Neutrophil (primary cell): ENCODE measurements at regions not wholly inside any gene's neighbourhood (a gene's known extent, or its start where the extent isn't known, plus 50 kb on each side); places are given as distances from the start of the nearest gene placed in this dataset.

Experiments used
- H3K27ac ChIP-seq: fragments of 200-600 bp; sonication (generic); 2 replicates; pipeline ENCODE4 v1.5.1; 2016; ENCODE audit warnings: mild to moderate bottlenecking, moderate library complexity
- H3K27me3 ChIP-seq: fragments of 200-600 bp; sonication (generic); 2 replicates; pipeline ENCODE4 v1.6.0; 2016; ENCODE audit warnings: mild to moderate bottlenecking
- H3K36me3 ChIP-seq: fragments of 200-600 bp; sonication (generic); 2 replicates; pipeline ENCODE4 v1.5.1; 2017
- H3K4me1 ChIP-seq, 2 experiments: fragments of 200-600 bp in 1 of 2; sonication (generic) in 1 of 2; 1 replicate in 1 of 2; 2 replicates in 1 of 2; pipeline versions ENCODE4 v1.5.1 to v1.6.1; 2013 to 2016; ENCODE audit warnings: low read depth in 1 of 2, low read length in 1 of 2, mild to moderate bottlenecking in 1 of 2, moderate library complexity in 1 of 2; ENCODE audit not compliant: control insufficient read depth in 1 of 2, insufficient read depth in 1 of 2
- H3K4me3 ChIP-seq, 2 experiments: fragments of 200-600 bp in 1 of 2; sonication (generic) in 1 of 2; 1 replicate in 1 of 2; 2 replicates in 1 of 2; pipeline ENCODE4 v1.5.1; 2013 to 2016; ENCODE audit warnings: low read depth in 1 of 2, low read length in 1 of 2, mild to moderate bottlenecking in 1 of 2, moderate library complexity in 1 of 2
- H3K9me3 ChIP-seq: fragments of 200-600 bp; sonication (generic); 2 replicates; pipeline ENCODE4 v1.5.1; 2016
- TF ChIP-seq, protein P1 (sequence below): fragments of 200-600 bp; sonication (generic); IDR thresholded peaks from 2 replicates; pipeline ENCODE4 v1.5.1; 2016; ENCODE audit warnings: antibody characterized with exemption

DNA sequence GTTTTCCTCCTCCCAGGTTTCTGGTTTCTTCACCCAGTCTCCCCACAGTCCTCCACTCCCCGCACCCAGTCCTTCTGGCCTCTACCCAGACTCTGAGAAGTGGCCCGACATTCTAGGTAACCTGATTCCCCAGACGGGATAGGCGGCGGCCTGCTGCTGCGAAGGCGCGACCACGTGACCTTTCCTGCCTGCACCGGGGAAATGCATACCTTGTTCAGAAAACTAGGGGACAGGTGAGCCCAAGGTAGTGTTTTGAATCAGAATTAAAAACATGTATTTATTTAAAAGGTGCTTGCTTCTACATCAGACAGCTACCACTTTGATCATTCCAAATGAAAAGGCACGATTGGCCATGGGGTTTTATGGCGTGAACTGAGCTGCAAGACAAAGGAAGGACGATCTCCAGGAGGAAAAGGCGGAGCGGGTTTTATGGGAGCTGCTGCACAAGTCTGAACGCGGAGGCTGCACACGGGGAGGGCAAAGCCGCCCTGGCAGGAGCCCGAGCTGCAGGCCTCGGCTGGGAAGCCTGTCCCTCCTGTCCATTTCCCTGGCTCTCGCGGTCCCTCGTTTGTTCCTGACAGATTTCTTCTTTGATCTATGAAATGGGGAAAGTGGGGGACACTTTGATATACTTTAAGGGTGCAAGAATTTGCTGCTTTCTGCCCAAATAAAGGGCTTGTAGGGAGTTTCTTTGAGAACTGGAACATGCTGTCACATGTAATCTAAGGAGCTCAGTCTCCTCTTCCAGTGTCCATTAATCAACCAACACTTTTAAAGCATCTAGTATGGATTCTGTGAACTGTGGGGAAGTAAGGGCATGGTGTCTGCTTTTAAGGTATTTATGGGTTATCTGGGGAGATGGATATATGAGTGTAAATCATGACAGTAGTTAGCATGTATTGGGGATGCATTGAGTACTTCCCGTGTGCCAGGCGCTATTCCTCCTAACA, 150.9 kb downstream of the SPRY1 start:
- no peak overlapping the region for H3K4me3 ChIP-seq
- no peak overlapping the region for H3K27ac ChIP-seq
- H3K36me3 ChIP-seq: no peaks in the 10 kb centered on the region
- TF ChIP-seq, protein P1, sequence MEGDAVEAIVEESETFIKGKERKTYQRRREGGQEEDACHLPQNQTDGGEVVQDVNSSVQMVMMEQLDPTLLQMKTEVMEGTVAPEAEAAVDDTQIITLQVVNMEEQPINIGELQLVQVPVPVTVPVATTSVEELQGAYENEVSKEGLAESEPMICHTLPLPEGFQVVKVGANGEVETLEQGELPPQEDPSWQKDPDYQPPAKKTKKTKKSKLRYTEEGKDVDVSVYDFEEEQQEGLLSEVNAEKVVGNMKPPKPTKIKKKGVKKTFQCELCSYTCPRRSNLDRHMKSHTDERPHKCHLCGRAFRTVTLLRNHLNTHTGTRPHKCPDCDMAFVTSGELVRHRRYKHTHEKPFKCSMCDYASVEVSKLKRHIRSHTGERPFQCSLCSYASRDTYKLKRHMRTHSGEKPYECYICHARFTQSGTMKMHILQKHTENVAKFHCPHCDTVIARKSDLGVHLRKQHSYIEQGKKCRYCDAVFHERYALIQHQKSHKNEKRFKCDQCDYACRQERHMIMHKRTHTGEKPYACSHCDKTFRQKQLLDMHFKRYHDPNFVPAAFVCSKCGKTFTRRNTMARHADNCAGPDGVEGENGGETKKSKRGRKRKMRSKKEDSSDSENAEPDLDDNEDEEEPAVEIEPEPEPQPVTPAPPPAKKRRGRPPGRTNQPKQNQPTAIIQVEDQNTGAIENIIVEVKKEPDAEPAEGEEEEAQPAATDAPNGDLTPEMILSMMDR: no peak
- no peaks in the 10 kb centered on the region for H3K4me1 ChIP-seq
- no peaks in the 10 kb centered on the region for H3K27me3 ChIP-seq
- no peaks in the 10 kb centered on the region for H3K9me3 ChIP-seq

DNA sequence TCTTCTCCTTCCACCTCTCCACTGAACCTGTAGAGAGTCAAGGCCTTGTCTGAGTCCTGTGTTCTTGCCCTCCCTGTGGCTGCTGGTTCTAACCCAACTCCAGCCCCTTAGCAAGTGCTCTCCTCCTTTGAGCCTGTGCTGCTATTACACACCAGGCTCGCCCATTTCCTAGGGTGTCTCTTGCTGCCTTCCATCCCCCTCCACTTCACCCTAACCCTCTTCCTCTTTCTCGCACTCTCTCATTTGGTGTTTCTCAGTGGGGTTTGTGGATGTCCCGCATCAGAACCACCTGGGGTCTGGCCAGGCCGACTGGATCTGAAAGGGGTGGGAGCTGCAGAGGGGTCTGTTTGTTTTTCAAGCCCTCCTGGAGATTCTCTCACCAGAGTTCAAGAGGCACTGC, 156.7 kb downstream of the SPRY1 start:
- no peaks in the 10 kb centered on the region for H3K9me3 ChIP-seq
- TF ChIP-seq, protein P1: no peak
- no peak overlapping the region for H3K4me3 ChIP-seq
- no peaks in the 10 kb centered on the region for H3K36me3 ChIP-seq
- no peaks in the 10 kb centered on the region for H3K27me3 ChIP-seq
- H3K27ac ChIP-seq: no peak overlapping the region
- H3K4me1 ChIP-seq: peaks cover 9 to 16% of the 10 kb centered on the region in 2 experiments

DNA sequence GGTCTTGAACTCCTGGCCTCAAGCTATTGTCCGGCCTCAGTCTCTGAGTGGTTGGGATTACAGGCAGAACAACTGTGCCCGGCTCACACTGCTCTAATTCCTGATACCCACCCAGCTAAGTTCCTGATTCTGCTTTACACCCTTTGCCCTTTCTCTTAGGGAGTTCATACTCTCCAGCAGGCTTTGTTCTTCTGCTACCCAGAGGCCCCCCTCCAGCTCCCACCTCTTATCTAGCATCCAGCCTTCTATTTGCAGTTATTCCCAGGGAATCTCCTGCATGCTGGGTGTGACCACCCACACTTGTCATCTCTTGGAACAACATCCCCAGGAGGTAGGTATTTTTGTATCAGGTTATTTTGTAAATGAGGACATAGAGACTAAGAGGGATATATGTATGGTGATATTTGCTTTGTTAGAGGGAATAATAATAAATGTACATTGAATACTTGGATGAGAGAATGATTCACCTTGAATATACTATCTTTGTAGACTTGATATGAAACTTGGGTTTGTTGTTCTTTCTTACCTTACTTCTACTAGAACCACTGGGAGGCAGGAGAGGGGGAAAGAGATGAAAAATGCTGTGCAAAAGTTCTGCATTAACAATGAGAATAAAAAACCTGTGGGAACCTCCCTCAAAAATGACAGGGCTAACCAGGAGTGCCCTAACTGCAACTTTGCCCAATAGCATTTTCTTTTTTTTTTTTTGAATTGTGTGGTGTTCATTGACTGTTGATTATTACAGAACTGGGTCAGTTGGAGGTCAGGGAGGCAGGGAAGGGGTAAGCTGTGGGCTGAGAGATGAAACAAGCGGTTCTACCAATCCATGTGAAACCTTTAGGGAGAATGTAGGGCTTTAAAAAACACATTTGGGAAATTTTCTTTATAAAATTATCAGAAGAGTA, 157.4 kb downstream of the SPRY1 start:
- H3K27me3 ChIP-seq: no peaks in the 10 kb centered on the region
- no peaks in the 10 kb centered on the region for H3K36me3 ChIP-seq
- no peaks in the 10 kb centered on the region for H3K9me3 ChIP-seq
- TF ChIP-seq, protein P1: no peak
- peaks cover 9 to 16% of the 10 kb centered on the region in 2 experiments for H3K4me1 ChIP-seq
- no peak overlapping the region for H3K4me3 ChIP-seq
- no peak overlapping the region for H3K27ac ChIP-seq

DNA sequence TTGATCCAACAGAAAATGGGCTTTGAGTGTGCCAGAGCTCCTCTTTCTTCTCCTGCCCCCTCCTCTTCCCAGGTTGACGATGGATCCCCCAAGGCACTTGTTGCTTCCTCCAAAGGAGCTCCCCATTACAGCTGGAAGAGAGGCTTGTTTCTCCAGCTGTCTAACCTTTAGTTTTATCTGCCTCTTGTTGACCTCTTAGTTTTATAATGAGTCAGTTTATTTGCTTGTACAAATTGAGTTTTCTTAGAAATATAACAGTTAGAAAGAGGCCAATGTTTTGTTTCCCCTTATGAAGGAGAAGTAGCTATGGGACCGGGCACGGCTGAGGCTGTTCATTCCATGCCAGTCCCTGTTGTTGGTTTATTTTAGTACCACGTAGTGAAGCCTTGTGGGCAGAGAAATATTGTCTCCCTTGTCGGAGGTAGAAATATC, 158.2 kb downstream of the SPRY1 start:
- peaks cover 9 to 16% of the 10 kb centered on the region in 2 experiments for H3K4me1 ChIP-seq
- no peak overlapping the region for H3K4me3 ChIP-seq
- no peaks in the 10 kb centered on the region for H3K27me3 ChIP-seq
- no peaks in the 10 kb centered on the region for H3K36me3 ChIP-seq
- TF ChIP-seq, protein P1: no peak
- no peaks in the 10 kb centered on the region for H3K9me3 ChIP-seq
- no peak overlapping the region for H3K27ac ChIP-seq

DNA sequence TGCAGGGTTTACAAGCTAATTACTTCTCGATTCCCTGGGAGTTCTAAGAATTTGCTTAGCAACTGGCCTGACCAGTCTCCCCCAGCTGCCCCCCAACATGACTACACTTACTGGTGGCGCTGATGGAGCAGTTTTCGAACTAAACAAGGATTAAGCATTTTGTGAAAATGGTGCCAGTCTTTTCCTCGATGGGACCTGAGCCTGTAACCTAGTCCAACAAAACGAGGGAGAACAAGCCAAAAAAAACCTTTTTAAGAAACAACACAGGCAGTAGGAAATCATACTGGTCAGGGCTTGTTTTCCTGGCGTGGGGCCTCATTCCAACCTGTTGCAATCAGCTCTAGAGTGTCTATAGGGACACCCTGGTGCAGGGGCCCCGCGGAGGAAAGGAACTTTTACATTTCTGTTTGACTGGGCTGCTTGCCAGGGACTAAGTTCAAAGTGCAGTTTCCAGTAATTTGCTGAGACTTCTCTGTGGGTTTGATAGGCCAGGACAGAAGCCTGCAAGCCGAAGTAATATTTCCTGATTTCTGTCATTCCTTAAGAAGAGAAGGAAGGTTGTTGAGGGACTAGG, 158.7 kb downstream of the SPRY1 start:
- Histone ChIP-seq H3K9me3 (no peaks in the 10 kb centered on the region), H3K27ac (no peak overlapping the region), H3K27me3 (no peaks in the 10 kb centered on the region), H3K36me3 (no peaks in the 10 kb centered on the region), H3K4me3 (no peak overlapping the region), H3K4me1 (peaks cover 9 to 16% of the 10 kb centered on the region in 2 experiments)
- TF ChIP-seq, protein P1: no peak
